GM23338 (cell line): ENCODE measurements at regions not wholly inside any gene's neighbourhood (a gene's known extent, or its start where the extent isn't known, plus 50 kb on each side); places are given as distances from the start of the nearest gene placed in this dataset.
"Not testable (repeated sequence)": the region's sequence is repeated elsewhere in the genome, so short reads cannot be mapped to it uniquely, and the experiment has no call there.

ENCODE experiments used
- ATAC-seq: fragments of 200-7000 bp; cut with Tn5 transposase; 3 replicates; pipeline ENCODE4 v1.9.1; 2020
- DNase-seq: peaks from one replicate; pipeline ENCODE4 v3.0.0-alpha.2; 2015; ENCODE audit warnings: low spot score
- H2AFZ ChIP-seq: fragments of 200-600 bp; sonication (generic); 2 replicates; pipeline ENCODE4 v1.8.0; 2016; ENCODE audit warnings: antibody characterized with exemption, mild to moderate bottlenecking, moderate library complexity
- H3F3A ChIP-seq: fragments of 200-600 bp; sonication (generic); replicated peaks from 2 replicates; pipeline ENCODE4 v1.8.0; 2017; ENCODE audit warnings: antibody characterized with exemption, mixed run types, low read depth
- H3K27ac ChIP-seq: fragments of 200-600 bp; sonication (generic); 2 replicates; pipeline ENCODE4 v1.6.1; 2016; ENCODE audit warnings: low read depth
- H3K27me3 ChIP-seq: fragments of 200-600 bp; sonication (generic); 2 replicates; pipeline ENCODE4 v1.8.0; 2016; ENCODE audit warnings: mild to moderate bottlenecking, mixed run types, moderate library complexity; ENCODE audit not compliant: insufficient read depth
- H3K36me3 ChIP-seq: fragments of 200-600 bp; sonication (generic); 2 replicates; pipeline ENCODE4 v1.8.0; 2016; ENCODE audit warnings: mild to moderate bottlenecking; ENCODE audit not compliant: insufficient read depth
- H3K4me1 ChIP-seq: fragments of 200-600 bp; sonication (generic); 2 replicates; pipeline ENCODE4 v1.8.0; 2016; ENCODE audit warnings: mild to moderate bottlenecking, moderate library complexity; ENCODE audit not compliant: insufficient read depth
- H3K4me2 ChIP-seq: fragments of 200-600 bp; sonication (generic); 2 replicates; pipeline ENCODE4 v1.7.1; 2017; ENCODE audit warnings: mixed run types
- H3K4me3 ChIP-seq: fragments of 200-600 bp; sonication (generic); 2 replicates; pipeline ENCODE4 v1.6.1; 2016; ENCODE audit warnings: mixed run types
- H3K79me2 ChIP-seq: fragments of 200-600 bp; sonication (generic); replicated peaks from 2 replicates; pipeline ENCODE4 v1.8.0; 2017; ENCODE audit warnings: mild to moderate bottlenecking; ENCODE audit not compliant: insufficient read depth
- H3K9me2 ChIP-seq: fragments of 200-600 bp; sonication (generic); 2 replicates; pipeline ENCODE4 v1.8.0; 2017; ENCODE audit not compliant: insufficient read depth
- H4K20me1 ChIP-seq: fragments of 200-600 bp; sonication (generic); replicated peaks from 2 replicates; pipeline ENCODE4 v1.8.0; 2017; ENCODE audit warnings: mild to moderate bottlenecking; ENCODE audit not compliant: insufficient read depth
- H3K27ac Mint-ChIP-seq: 2 replicates; pipeline ENCODE4 v1.8.0; 2020; ENCODE audit warnings: inconsistent platforms, mild to moderate bottlenecking, moderate library complexity, mixed read lengths
- H3K27me3 Mint-ChIP-seq: 3 replicates; pipeline ENCODE4 v1.8.0; 2022; ENCODE audit warnings: low read depth, mild to moderate bottlenecking, moderate library complexity, mixed read lengths, inconsistent platforms; ENCODE audit not compliant: insufficient read depth, poor library complexity
- H3K36me3 Mint-ChIP-seq: 3 replicates; pipeline ENCODE4 v1.8.0; 2021; ENCODE audit warnings: low read depth, mild to moderate bottlenecking, inconsistent platforms, moderate library complexity, mixed read lengths
- H3K4me1 Mint-ChIP-seq: 3 replicates; pipeline ENCODE4 v1.8.0; 2020; ENCODE audit warnings: mild to moderate bottlenecking, inconsistent platforms, mixed read lengths
- H3K4me3 Mint-ChIP-seq: 3 replicates; pipeline ENCODE4 v1.8.0; 2021; ENCODE audit warnings: moderate library complexity, mild to moderate bottlenecking, inconsistent platforms, mixed read lengths
- H3K9me3 Mint-ChIP-seq: 3 replicates; pipeline ENCODE4 v1.8.0; 2020; ENCODE audit warnings: moderate library complexity, mild to moderate bottlenecking, inconsistent platforms, mixed read lengths
- CREB1 ChIP-seq: fragments of 250-450 bp; sonication (Bioruptor Pico); IDR thresholded peaks from 2 replicates; pipeline ENCODE4 v1.5.0; 2020; ENCODE audit warnings: low read depth, mild to moderate bottlenecking, moderate library complexity
- EZH2 ChIP-seq: fragments of 200-600 bp; sonication (generic); IDR thresholded peaks from one replicate; pipeline ENCODE4 v1.8.0; 2017; ENCODE audit warnings: antibody characterized with exemption, mild to moderate bottlenecking, low read depth; ENCODE audit not compliant: unreplicated experiment
- EZH2phosphoT487 ChIP-seq: fragments of 200-600 bp; sonication (generic); IDR thresholded peaks from one replicate; pipeline ENCODE4 v1.8.1; 2018; ENCODE audit warnings: antibody characterized with exemption; ENCODE audit not compliant: unreplicated experiment
- REST ChIP-seq: IDR thresholded peaks from one replicate; pipeline ENCODE4 v1.6.1; 2018; ENCODE audit warnings: antibody characterized with exemption; ENCODE audit not compliant: unreplicated experiment
- STAT1 ChIP-seq: IDR thresholded peaks from one replicate; pipeline ENCODE4 v1.6.1; 2016; ENCODE audit warnings: antibody characterized with exemption; ENCODE audit not compliant: unreplicated experiment
- ZNF114 ChIP-seq: fragments of 250-450 bp; sonication (Bioruptor Pico); IDR thresholded peaks from 2 replicates; pipeline ENCODE4 v1.5.0; 2020; ENCODE audit warnings: mild to moderate bottlenecking, moderate library complexity
- ZNF331 ChIP-seq: fragments of 250-450 bp; sonication (Bioruptor Pico); IDR thresholded peaks from 2 replicates; pipeline ENCODE4 v1.5.0; 2020; ENCODE audit warnings: low read depth, mild to moderate bottlenecking, moderate library complexity

GRCh38 chr6:86306210-86306609 is 631.1 kb upstream of the HTR1E start:
- H3K27ac ChIP-seq = no peak overlapping the region
- H3K9me3 Mint-ChIP-seq = peaks cover 24% of the 10 kb centered on the region
- H3K4me1 ChIP-seq = no peaks in the 10 kb centered on the region
- no peak overlapping the region for H3K4me3 Mint-ChIP-seq
- no peak overlapping the region for H3K27ac Mint-ChIP-seq
- no peaks in the 10 kb centered on the region for H3K27me3 Mint-ChIP-seq
- H3K79me2 ChIP-seq = no peaks in the 10 kb centered on the region
- H2AFZ ChIP-seq = peak overlapping the region; percentile 56
- no peak overlapping the region for H3K4me2 ChIP-seq
- ATAC-seq (no peak), DNase-seq (no peak)
- no peaks in the 10 kb centered on the region for H3F3A ChIP-seq
- TF ChIP-seq CREB1 (no peak), STAT1 (no peak), ZNF331 (CRISPR knock-in tag) (no peak), ZNF114 (no peak)
- no peaks in the 10 kb centered on the region for H3K27me3 ChIP-seq
- H3K4me1 Mint-ChIP-seq = no peaks in the 10 kb centered on the region
- no peaks in the 10 kb centered on the region for H3K36me3 ChIP-seq
- peaks cover 10% of the 10 kb centered on the region; the same call in 1 of the 2 replicates for H3K9me2 ChIP-seq
- H3K4me3 ChIP-seq = no peak overlapping the region
- peaks cover 4% of the 10 kb centered on the region; the same call in 1 of the 3 replicates for H3K36me3 Mint-ChIP-seq
- no peaks in the 10 kb centered on the region for H4K20me1 ChIP-seq

GRCh38 chr6:86285876-86286275 is 643.2 kb upstream of the SYNCRIP start:
- Histone ChIP-seq H3K36me3 (peaks cover 9% of the 10 kb centered on the region; the same call in 1 of the 2 replicates), H3F3A (no peaks in the 10 kb centered on the region), H3K9me2 (0 out of 2 replicates have a peak, but pooled peaks cover 8% of the 10 kb centered on the region), H2AFZ (no peak overlapping the region), H3K4me3 (no peak overlapping the region), H3K4me1 (no peaks in the 10 kb centered on the region), H3K27ac (no peak overlapping the region), H4K20me1 (no peaks in the 10 kb centered on the region), H3K27me3 (no peaks in the 10 kb centered on the region), H3K79me2 (no peaks in the 10 kb centered on the region), H3K4me2 (no peak overlapping the region)
- ATAC-seq = no peak
- Mint-ChIP-seq H3K36me3 (peaks cover 23% of the 10 kb centered on the region), H3K9me3 (peaks cover 46% of the 10 kb centered on the region), H3K27me3 (peaks cover 1% of the 10 kb centered on the region), H3K4me1 (no peaks in the 10 kb centered on the region), H3K27ac (no peak overlapping the region), H3K4me3 (no peak overlapping the region)
- DNase-seq = no peak
- no peak for TF ChIP-seq EZH2
- TF ChIP-seq EZH2phosphoT487 = no peak
- no peak for TF ChIP-seq REST
- TF ChIP-seq CREB1 = no peak

- DNase-seq, H3K4me3 Mint-ChIP-seq, ATAC-seq, H3K79me2 ChIP-seq, H3K4me2 ChIP-seq, H3F3A ChIP-seq, H3K36me3 ChIP-seq, H3K4me3 ChIP-seq, H3K27ac Mint-ChIP-seq, H3K4me1 ChIP-seq, H3K27ac ChIP-seq, H3K27me3 ChIP-seq, H3K9me2 ChIP-seq, H3K27me3 Mint-ChIP-seq, H2AFZ ChIP-seq, H4K20me1 ChIP-seq, H3K4me1 Mint-ChIP-seq: not testable (repeated sequence)
- Mint-ChIP-seq H3K36me3 (peaks cover 26% of the 10 kb centered on the region), H3K9me3 (peaks cover 49% of the 10 kb centered on the region)
Measured at GRCh38 chr6:86284809-86285480, 642.3 kb upstream of the SYNCRIP start.

GRCh38 chr6:86283596-86283995 is 640.9 kb upstream of the SYNCRIP start:
- DNase-seq, H3F3A ChIP-seq, H4K20me1 ChIP-seq, H3K9me2 ChIP-seq, H3K36me3 ChIP-seq, H3K27ac ChIP-seq, H3K4me2 ChIP-seq, H3K4me3 Mint-ChIP-seq, H3K4me3 ChIP-seq, H3K4me1 ChIP-seq, H2AFZ ChIP-seq, H3K4me1 Mint-ChIP-seq, H3K27me3 Mint-ChIP-seq, ATAC-seq, H3K27ac Mint-ChIP-seq, H3K27me3 ChIP-seq, H3K79me2 ChIP-seq: not testable (repeated sequence)
- Mint-ChIP-seq H3K9me3 (peaks cover 57% of the 10 kb centered on the region), H3K36me3 (peaks cover 28% of the 10 kb centered on the region)
